Aorta (tissue), 5 donors: ENCODE measurements at regions not wholly inside any gene's neighbourhood (a gene's known extent, or its start where the extent isn't known, plus 50 kb on each side); places are given as distances from the start of the nearest gene placed in this dataset.

Source experiments
- ATAC-seq: fragments of 200-7000 bp; cut with Tn5 transposase; one replicate; pipeline ENCODE4 v1.9.1; 2022; ENCODE audit warnings: moderate library complexity; ENCODE audit not compliant: low FRiP score
- DNase-seq, 2 donors: peaks; one replicate each; pipeline ENCODE4 v3.0.0-alpha.2; 2020
- H3K27ac ChIP-seq, 2 donors: one replicate each; pipeline ENCODE4 v1.5.1; 2013; ENCODE audit warnings: low read length in 2 of 2, mild to moderate bottlenecking in 2 of 2, moderate library complexity in 2 of 2, control low read depth in 1 of 2, inconsistent platforms in 1 of 2, low read depth in 1 of 2
- H3K27me3 ChIP-seq, 2 donors: one replicate each; pipeline ENCODE4 v1.6.1; 2013; ENCODE audit warnings: control low read depth in 1 of 2, low read length in 1 of 2, mild to moderate bottlenecking in 1 of 2, moderate library complexity in 1 of 2; ENCODE audit not compliant: insufficient read depth in 2 of 2, control insufficient read depth in 1 of 2
- H3K36me3 ChIP-seq, 2 donors: one replicate each; pipeline ENCODE4 v1.6.1; 2013; ENCODE audit warnings: control low read depth in 1 of 2, low read length in 1 of 2, mild to moderate bottlenecking in 1 of 2; ENCODE audit not compliant: insufficient read depth in 2 of 2, control insufficient read depth in 1 of 2
- H3K4me1 ChIP-seq, 2 donors: one replicate each; pipeline ENCODE4 v1.6.1; 2013; ENCODE audit warnings: low read length in 2 of 2, control low read depth in 1 of 2, mild to moderate bottlenecking in 1 of 2, moderate library complexity in 1 of 2; ENCODE audit not compliant: insufficient read depth in 2 of 2, control insufficient read depth in 1 of 2
- H3K4me3 ChIP-seq, 2 donors: one replicate each; pipeline ENCODE4 v1.5.1; 2013; ENCODE audit warnings: low read length in 2 of 2, control low read depth in 1 of 2, mild to moderate bottlenecking in 1 of 2
- H3K9me3 ChIP-seq: one replicate; pipeline ENCODE4 v1.6.1; 2013; ENCODE audit warnings: mild to moderate bottlenecking, low read length; ENCODE audit not compliant: control insufficient read depth
- WGBS, 2 donors: extraction: QIAGEN DNeasy Blood & Tissue Kit; methylation state at CpG; one replicate each; pipeline ENCODE4 v1.1.7; 2013; 5-methylcytosine and 5-hydroxymethylcytosine counted together
- intact Hi-C, 2 donors: fragments of 100-400 bp; cut with DNase I; formaldehyde crosslinking; loops; one replicate each; pipeline versions ENCODE4 v1.14.2 to v1.15.0; 2022
- donor health status: healthy with polysubstance abuse.
- donor health status: Bipolar disorder and iron deficiency.
- donor health status: DM: no; HTN: no; CAD: no.
- donor health status: DM: no; HTN: no; CAD: no.
- donor health status: DM: yes; HTN: yes; CAD: no.

- 71 to 79% methylated on average over 4 of the region's 4 CpGs for WGBS, 2 donors
- H3K4me3 ChIP-seq = no peak overlapping the region
- ATAC-seq (no peak), DNase-seq (no peak)
- H3K9me3 ChIP-seq = no peaks in the 10 kb centered on the region
- intact Hi-C loops = no loop called here
- H3K4me1 ChIP-seq = no peaks in the 10 kb centered on the region
- H3K36me3 ChIP-seq = no peaks in the 10 kb centered on the region
- H3K27ac ChIP-seq = no peak overlapping the region
- H3K27me3 ChIP-seq = no peaks in the 10 kb centered on the region
Observed at GRCh38 chr2:148586522-148587128, 57.9 kb upstream of the EPC2 start.

DNA sequence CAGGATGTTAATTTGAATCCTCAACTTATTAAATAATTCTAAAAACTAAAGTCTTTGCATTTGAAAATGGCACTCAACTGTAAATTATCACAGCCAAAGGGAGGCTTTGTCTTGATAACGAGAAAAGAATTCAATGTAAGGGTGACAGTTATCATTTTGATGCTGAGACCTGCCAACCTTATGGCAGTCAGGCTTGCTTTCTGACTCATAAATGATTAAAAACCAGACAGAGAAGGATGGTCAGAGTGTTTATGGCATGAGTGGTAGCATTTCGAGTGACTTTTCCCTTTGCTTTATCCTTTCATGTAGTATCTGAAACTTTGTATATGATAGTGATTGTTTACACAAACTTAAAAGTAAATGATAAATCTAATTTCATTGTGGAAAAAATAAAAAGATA lies 53.9 kb upstream of the EPC2 start:
- intact Hi-C loops = no loop called here
- DNase-seq (no peak), ATAC-seq (no peak)
- Histone ChIP-seq H3K4me3 (no peak overlapping the region), H3K36me3 (no peaks in the 10 kb centered on the region), H3K27me3 (no peaks in the 10 kb centered on the region), H3K9me3 (no peaks in the 10 kb centered on the region), H3K27ac (no peak overlapping the region), H3K4me1 (no peaks in the 10 kb centered on the region)
- 90 to 97% methylated on average over 2 of the region's 2 CpGs for WGBS, 2 donors

- no peak for ATAC-seq
Observed at GRCh38 chr2:148592791-148593190, 51.8 kb upstream of the EPC2 start.

GRCh38 chr2:148593421-148593820 lies 51.1 kb upstream of the EPC2 start:
- Histone ChIP-seq H3K36me3 (no peaks in the 10 kb centered on the region), H3K4me1 (no peaks in the 10 kb centered on the region), H3K9me3 (no peaks in the 10 kb centered on the region), H3K27me3 (no peaks in the 10 kb centered on the region), H3K4me3 (no peak overlapping the region), H3K27ac (no peak overlapping the region)
- DNase-seq = no peak
- intact Hi-C loops = no loop called here
- 8 to 12% methylated on average over 4 of the region's 4 CpGs for WGBS, 2 donors
- ATAC-seq = no peak

More at GRCh38 chr2:148592791-148593190, 51.8 kb upstream of the EPC2 start:
- Histone ChIP-seq H3K9me3 (no peaks in the 10 kb centered on the region), H3K27ac (no peak overlapping the region), H3K27me3 (no peaks in the 10 kb centered on the region), H3K36me3 (no peaks in the 10 kb centered on the region), H3K4me3 (no peak overlapping the region), H3K4me1 (no peaks in the 10 kb centered on the region)
- intact Hi-C loops = no loop called here
- no peak for DNase-seq
- 91 to 93% methylated on average over 3 of the region's 3 CpGs for WGBS, 2 donors

GRCh38 chr2:148594216-148594615 lies 50.3 kb upstream of the EPC2 start:
- intact Hi-C loops = no loop called here

More at GRCh38 chr2:148594216-148594615, 50.3 kb upstream of the EPC2 start:
- no peaks in the 10 kb centered on the region for H3K9me3 ChIP-seq
- WGBS, 2 donors = 87 to 92% methylated on average over 5 of the region's 5 CpGs
- DNase-seq (no peak), ATAC-seq (no peak)
- H3K36me3 ChIP-seq = no peaks in the 10 kb centered on the region
- H3K4me3 ChIP-seq = no peak overlapping the region
- no peaks in the 10 kb centered on the region for H3K4me1 ChIP-seq
- no peak overlapping the region for H3K27ac ChIP-seq
- no peaks in the 10 kb centered on the region for H3K27me3 ChIP-seq
